GM10266 (cell line): ENCODE measurements at regions not wholly inside any gene's neighbourhood (a gene's known extent, or its start where the extent isn't known, plus 50 kb on each side); places are given as distances from the start of the nearest gene placed in this dataset.

Experiments used
- DNase-seq: peaks from one replicate; pipeline ENCODE4 v3.0.0; 2012; ENCODE audit errors: extremely low spot score
- TF ChIP-seq, protein P1 (sequence below): IDR thresholded peaks from 2 replicates; pipeline ENCODE4 v1.5.1; 2012; ENCODE audit warnings: mild to moderate bottlenecking, low read depth; ENCODE audit not compliant: control insufficient read depth, insufficient read depth; ENCODE audit errors: missing control alignments

DNA sequence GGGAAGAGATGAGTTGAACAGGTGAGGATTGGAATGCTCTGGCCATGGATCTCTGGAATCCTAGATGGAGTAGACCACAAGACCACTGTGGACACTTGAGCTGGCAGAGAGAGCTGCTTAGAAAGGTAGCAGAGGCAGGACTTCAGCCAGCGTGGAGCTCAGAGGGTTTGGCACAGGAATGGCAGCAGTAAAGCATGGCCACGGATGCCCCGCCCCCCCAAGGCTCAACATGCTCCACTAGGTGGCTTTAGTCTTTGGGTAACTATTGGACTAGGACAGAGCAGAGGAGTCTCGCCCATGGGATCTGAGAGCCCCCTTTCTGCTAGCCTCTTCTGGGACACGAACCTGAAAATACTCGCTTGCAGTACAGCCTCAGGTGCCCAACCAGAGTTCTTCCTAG, 150.1 kb upstream of the NEIL3 start:
- TF ChIP-seq, protein P1, sequence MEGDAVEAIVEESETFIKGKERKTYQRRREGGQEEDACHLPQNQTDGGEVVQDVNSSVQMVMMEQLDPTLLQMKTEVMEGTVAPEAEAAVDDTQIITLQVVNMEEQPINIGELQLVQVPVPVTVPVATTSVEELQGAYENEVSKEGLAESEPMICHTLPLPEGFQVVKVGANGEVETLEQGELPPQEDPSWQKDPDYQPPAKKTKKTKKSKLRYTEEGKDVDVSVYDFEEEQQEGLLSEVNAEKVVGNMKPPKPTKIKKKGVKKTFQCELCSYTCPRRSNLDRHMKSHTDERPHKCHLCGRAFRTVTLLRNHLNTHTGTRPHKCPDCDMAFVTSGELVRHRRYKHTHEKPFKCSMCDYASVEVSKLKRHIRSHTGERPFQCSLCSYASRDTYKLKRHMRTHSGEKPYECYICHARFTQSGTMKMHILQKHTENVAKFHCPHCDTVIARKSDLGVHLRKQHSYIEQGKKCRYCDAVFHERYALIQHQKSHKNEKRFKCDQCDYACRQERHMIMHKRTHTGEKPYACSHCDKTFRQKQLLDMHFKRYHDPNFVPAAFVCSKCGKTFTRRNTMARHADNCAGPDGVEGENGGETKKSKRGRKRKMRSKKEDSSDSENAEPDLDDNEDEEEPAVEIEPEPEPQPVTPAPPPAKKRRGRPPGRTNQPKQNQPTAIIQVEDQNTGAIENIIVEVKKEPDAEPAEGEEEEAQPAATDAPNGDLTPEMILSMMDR: no peak
- DNase-seq: no peak

DNA sequence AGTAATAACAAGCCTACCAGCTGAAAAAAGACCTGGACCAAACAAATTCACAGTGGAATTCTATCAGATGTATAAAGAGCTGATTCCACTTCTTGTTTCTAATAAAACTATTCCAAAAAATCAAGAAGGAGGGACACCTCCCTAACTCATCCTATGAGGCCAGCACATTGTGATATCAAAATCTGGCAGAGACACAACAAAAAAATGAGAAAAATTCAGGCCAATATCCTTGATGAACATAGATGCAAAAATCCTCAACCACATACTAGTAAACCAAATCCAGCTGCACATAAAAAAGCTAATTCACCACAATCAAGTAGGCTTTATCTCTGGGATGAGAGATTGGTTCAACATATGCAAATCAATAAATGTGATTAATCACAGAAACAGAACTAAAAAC, 147.9 kb upstream of the NEIL3 start:
- TF ChIP-seq, protein P1: no peak
- DNase-seq: no peak

DNA sequence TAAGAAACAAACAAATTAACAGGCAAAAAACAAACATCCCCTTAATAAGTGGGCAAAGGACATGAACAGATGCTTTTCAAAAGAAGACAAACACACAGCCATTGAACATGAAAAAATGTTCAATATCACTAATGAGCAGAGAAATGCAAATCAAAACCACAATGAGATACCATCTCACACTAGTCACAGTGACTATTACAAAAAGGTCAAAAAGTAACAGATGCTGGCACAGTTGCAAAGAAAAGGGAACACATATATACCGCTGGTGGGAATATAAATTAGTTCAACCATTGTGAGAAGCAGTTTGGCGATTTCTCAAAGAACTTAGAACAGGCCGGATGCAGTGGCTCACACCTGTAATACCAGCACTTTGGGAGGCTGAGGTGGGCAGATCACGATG, 146.1 kb upstream of the NEIL3 start:
- TF ChIP-seq, protein P1: no peak
- no peak for DNase-seq

DNA sequence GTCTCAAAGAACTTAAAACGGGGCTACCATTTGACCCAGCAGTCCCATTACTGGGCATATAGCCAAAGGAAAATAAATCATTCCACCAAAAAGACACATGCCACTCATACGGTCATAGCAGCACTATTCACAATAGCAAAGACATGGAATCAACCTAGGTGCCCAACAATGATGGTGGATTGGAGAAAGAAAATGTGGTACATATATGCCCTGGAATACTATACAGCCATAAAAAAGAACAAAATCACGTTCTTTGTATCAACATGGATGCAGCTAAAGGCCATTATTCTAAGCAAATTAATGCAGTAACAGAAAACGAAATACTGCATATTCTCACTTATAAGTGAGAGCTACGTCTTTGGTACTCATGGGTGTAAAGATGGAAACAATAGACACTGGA, 138.1 kb upstream of the NEIL3 start:
- TF ChIP-seq, protein P1: no peak
- no peak for DNase-seq

DNA sequence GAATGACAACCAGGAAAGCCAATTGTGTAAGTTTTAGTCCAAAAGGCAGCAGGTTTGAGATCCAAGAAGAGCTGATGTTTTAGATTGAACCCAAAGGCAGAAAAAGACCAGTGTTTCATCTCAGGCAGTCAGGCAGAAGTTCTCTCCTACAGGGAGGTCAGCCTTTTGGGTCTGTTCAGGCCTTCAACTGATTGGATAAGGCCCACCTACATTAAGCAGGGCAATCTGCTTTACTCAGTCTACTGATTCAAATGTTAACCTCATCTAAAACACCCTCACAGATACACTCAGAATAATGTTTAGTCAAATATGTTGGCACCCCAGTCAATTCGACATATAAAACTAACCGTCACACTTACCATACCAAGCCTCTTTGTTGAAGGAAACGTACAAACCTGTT, 134.2 kb upstream of the NEIL3 start:
- no peak for DNase-seq
- TF ChIP-seq, protein P1: no peak

DNA sequence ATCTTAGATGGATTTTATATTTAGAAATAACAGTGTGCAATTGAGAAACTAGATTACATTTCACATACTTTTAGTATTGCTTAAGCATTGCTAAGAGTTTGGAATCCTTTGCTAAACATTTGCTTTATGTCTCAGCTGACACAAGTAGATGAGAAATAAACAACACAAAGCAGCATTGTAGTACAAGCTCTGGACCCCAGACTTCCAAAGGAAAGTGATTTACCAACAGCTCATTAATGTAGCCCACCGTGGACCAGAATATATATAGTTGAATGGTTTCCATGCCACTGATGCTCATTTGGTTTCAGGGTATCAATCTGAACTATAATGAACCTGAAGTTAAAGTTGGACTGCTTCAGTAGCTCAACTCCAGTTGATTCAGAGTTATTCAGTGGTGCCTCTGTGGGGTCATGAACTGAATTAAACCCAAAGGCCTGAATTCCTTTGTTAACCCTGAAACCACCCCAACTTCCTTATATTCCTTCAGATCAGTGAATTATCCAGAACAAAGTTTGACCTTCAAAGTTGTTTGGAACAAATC, 132.1 kb upstream of the NEIL3 start:
- DNase-seq: no peak
- TF ChIP-seq, protein P1: no peak

DNA sequence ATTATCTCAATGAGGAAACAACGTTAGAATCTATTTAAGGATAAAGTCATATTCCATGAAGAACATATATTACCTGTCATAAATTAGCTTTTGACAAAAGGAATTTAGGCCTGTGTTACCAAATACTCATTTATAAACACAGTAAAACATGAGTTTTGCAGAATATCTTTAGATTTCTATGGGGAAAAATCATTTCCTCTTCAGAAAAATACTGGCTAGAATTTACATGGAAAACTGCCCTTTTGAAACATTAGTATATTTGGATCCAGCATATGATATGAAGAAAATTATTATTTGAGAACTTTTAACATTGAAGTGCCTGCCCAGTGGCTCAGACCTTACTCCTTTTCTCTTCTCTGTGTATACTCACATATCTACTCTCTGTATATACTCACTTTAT, 131.4 kb upstream of the NEIL3 start:
- DNase-seq: no peak
- TF ChIP-seq, protein P1: no peak

DNA sequence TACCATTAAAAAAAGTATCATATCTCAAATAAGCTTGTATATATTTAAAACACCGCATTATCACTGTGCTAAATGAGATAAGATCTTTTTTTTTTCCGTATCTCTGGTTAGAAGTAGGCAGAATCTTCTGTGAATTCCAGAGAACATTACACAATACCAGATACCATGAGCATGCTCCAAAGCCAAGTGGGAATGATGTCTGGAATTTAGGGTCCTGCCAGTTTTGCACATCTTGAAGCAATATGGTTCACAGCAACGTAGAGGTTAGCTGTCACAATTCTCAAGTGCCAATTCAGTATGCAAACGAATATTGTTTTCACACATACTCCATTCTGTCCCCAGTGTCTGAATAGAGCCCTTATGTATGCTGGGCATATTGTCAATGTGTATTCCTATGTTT, 127.5 kb upstream of the NEIL3 start:
- no peak for DNase-seq
- TF ChIP-seq, protein P1: no peak
